ENCODE measurements at regions not wholly inside any gene's neighbourhood (a gene's known extent, or its start where the extent isn't known, plus 50 kb on each side); places are given as distances from the start of the nearest gene placed in this dataset.
"Not testable (repeated sequence)": the region's sequence is repeated elsewhere in the genome, so short reads cannot be mapped to it uniquely, and the experiment has no call there.

- no peak for DNase-seq (ENCODE audit: low read depth in 3 of 3, low spot score in 2 of 3)
These were observed 1288.6 kb upstream of the CDH2 start for GRCh38 chr18:29465526-29465925.

- DNase-seq (ENCODE audit: low read depth in 3 of 3, low spot score in 2 of 3) = no peak
These were observed 1283.0 kb upstream of the CDH2 start for GRCh38 chr18:29459972-29460371.

DNA sequence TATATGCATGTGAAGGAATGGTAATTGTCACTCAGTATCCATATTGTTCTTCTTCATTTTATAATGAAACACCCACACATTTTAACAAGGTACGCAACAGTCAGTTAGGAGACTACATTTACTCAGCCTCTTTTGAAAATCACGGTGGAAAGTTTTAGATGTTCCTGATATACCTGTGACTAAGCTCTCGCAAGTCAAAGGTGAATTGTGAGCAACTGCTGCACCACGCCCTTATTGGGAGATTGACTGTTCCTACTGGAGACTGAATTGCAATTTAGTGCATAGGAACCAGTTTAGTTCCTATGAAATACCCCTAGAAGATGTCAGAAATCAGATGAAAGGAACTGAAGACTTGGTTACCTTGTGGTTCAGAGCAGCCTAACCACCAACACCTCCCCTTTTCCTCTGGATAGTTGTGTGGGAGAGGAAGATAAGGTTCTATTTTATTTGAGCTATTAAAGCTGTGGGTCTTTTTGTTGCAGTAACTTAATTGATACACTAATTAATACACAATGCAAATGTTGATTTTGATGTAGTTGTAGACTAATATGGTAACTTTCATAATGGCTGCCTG lies 1280.5 kb upstream of the CDH2 start:
- no peak for DNase-seq (ENCODE audit: low read depth in 3 of 3, low spot score in 2 of 3)

- DNase-seq (ENCODE audit: low read depth in 3 of 3, low spot score in 2 of 3) = no peak
These were observed 1272.5 kb upstream of the CDH2 start for GRCh38 chr18:29449424-29449823.

- DNase-seq (ENCODE audit: low read depth in 3 of 3, low spot score in 2 of 3) = no peak
These were observed 1262.5 kb upstream of the CDH2 start for GRCh38 chr18:29439398-29439797.

- no peak for DNase-seq (ENCODE audit: low read depth in 3 of 3, low spot score in 2 of 3)
These were observed 1259.5 kb upstream of the CDH2 start for GRCh38 chr18:29436459-29436858.

- DNase-seq (ENCODE audit: low read depth in 3 of 3, low spot score in 2 of 3) = no peak
These were observed 1257.7 kb upstream of the CDH2 start for GRCh38 chr18:29434650-29435049.

- DNase-seq (ENCODE audit: low read depth in 3 of 3, low spot score in 2 of 3) = no peak
These were observed 1253.5 kb upstream of the CDH2 start for GRCh38 chr18:29430416-29430815.

DNA sequence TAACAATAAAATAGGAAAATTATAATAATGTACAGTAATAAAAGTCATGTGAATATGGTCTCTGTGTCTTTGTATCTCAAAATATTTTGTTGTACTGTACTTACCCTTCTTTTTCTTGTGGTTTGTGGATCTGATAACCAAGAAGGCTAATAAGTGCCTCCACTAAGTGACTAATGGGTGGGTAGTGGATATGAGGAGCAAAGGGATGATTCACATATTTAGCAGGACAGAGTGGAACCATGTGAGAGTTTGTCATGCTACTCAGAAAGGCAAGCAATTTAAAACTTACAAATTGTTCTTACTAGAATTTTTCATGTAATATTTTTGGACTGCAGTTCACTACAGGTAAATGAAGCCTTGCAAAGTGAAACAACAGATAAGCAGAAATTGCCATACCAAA lies 1241.2 kb upstream of the CDH2 start:
- DNase-seq (ENCODE audit: low read depth in 3 of 3, low spot score in 2 of 3) = no peak

GRCh38 chr18:29406996-29407395 lies 1230.1 kb upstream of the CDH2 start:
- DNase-seq (ENCODE audit: low read depth in 3 of 3, low spot score in 2 of 3) = no peak

DNA sequence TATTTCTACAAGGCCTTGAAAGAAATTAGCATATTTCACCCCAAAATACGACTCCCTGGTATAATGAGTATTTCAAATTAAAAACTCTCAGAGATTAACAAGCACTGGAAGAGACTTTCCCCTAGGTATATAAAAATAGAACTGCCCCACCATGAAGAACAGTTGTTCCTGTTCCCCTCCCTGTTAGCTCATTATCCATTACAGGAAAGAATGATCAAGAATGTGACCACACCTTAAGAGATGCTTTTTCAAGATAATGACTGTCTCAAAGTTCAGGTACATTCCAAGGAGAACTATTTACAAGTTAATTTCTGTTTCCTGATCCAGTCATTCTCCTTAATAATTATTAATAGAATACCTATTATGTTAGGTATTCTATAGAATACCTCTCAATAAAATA lies 1220.6 kb upstream of the CDH2 start:
- DNase-seq (ENCODE audit: low read depth in 3 of 3, low spot score in 2 of 3) = no peak

GRCh38 chr18:29383311-29384273 lies 1206.7 kb upstream of the CDH2 start:
- no peak for DNase-seq (ENCODE audit: low read depth in 3 of 3, low spot score in 2 of 3)

DNA sequence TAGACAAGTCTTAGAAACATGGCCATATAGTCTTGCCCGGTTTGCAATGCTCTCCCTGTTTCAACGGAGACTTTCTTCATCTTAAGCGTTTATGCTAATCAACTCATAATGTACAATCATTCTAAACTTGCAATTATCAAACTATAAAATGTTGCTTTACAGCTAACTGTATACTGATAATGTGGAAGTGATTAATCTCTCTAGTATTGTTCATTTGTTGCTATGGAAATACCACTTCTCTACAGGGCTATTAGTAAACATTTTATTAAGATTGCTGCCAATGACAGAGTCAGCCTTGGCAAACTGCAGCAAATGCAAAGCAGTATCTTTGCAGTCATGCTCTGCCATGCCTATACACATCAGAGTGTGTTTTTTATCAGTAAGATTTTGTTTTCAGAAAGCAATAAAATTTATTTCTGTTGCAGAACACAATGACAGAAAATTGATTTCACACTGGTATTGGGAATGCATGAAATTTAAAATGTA lies 1201.8 kb upstream of the CDH2 start:
- DNase-seq (ENCODE audit: low read depth in 3 of 3, low spot score in 2 of 3) = no peak

- no peak for DNase-seq (ENCODE audit: low read depth in 3 of 3, low spot score in 2 of 3)
These were observed 1200.4 kb upstream of the CDH2 start for GRCh38 chr18:29377346-29377745.

GRCh38 chr18:29373000-29373399 lies 1196.1 kb upstream of the CDH2 start:
- DNase-seq (ENCODE audit: low read depth in 3 of 3, low spot score in 2 of 3) = no peak

- DNase-seq (ENCODE audit: low read depth in 3 of 3, low spot score in 2 of 3) = no peak
These were observed 1184.9 kb upstream of the CDH2 start for GRCh38 chr18:29361843-29362242.

- DNase-seq (ENCODE audit: low read depth in 3 of 3, low spot score in 2 of 3) = not testable (repeated sequence)
These were observed 1183.7 kb upstream of the CDH2 start for GRCh38 chr18:29360659-29361058.

- not testable (repeated sequence) for DNase-seq (ENCODE audit: low read depth in 3 of 3, low spot score in 2 of 3)
These were observed 1182.3 kb upstream of the CDH2 start for GRCh38 chr18:29359222-29359621.

DNA sequence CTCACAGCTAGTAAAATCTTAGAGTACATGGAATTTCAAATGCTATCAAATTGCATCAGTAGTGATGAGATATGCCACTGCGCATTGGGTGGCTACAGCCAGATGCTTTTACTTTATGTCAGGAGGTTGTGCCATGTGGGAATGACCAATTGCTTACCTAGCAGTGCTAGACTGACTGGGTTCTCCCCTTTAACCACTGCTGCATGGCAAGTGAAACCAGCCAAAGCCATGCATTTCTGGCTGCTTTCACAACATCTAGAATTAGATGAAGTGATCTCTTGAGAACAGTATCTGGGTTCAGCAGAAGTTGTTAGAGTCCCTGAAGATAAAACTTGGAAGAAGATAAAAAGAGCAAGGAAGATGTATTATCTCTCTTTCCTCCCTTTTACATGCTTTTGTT lies 1174.2 kb upstream of the CDH2 start:
- no peak for DNase-seq (ENCODE audit: low read depth in 3 of 3, low spot score in 2 of 3)

DNA sequence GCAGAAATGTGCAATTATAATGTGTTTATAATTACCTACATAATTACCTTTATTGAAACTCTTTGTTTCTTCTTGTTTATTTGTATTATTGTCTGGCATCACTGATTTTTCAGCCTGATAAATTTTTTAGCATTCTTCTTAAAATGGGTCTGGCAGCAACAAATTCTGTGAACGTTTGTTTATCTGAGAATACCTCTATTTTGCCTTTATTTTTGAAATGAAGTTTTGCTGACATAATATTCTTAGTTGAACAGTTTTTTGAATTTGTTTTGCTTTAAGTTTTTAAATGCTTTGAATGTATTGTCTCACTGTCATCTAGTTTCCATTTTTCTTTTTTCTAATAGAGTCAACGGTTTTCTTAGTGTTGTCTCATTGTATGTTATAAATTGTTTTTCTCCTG lies 1152.0 kb upstream of the CDH2 start:
- no peak for DNase-seq (ENCODE audit: low read depth in 3 of 3, low spot score in 2 of 3)

GRCh38 chr18:29326214-29326613 lies 1149.3 kb upstream of the CDH2 start:
- no peak for DNase-seq (ENCODE audit: low read depth in 3 of 3, low spot score in 2 of 3)

DNA sequence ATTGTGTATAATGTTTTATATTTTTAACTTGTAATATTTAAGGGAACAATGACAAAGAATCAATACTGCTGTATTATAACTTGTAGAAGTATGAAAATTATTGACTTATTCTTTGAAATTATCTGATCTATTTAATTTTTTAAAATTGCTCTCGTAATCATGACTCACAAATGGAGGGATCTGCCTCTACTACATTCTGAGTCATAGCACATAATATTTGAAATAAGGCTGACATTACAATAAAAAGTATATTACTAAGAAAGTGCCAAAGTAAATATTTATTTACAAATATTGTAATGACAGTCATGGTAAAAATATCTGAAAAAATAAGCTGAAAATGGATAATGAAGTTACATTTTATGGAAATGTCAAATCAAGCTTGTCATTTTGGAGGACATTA lies 1144.6 kb upstream of the CDH2 start:
- no peak for DNase-seq (ENCODE audit: low read depth in 3 of 3, low spot score in 2 of 3)
